ENCODE measurements at regions not wholly inside any gene's neighbourhood (a gene's known extent, or its start where the extent isn't known, plus 50 kb on each side); places are given as distances from the start of the nearest gene placed in this dataset.
A peak's percentile ranks its signal among the peaks of the same experiment; 100 is the strongest.

DNA sequence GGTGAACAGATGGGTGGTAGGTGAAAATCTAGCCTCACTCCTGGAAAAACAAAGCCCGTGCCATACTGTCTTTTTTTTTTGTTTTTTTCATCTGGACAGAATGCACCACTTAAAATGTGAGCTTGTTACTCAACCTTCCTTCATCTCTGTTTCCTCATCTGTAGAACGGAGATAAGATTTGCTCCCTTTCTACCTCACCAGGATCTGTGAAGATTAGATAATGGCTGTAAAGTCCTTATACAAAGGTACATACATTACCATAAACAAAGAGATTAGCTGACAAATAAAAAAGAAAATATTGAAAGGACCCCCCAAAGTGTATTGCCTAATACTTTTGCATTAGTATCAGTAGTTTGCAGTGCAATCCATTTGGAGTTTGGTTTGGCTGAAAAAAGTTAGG is 75.4 kb upstream of the ZEB2 start:
- DNase-seq: no peak

DNA sequence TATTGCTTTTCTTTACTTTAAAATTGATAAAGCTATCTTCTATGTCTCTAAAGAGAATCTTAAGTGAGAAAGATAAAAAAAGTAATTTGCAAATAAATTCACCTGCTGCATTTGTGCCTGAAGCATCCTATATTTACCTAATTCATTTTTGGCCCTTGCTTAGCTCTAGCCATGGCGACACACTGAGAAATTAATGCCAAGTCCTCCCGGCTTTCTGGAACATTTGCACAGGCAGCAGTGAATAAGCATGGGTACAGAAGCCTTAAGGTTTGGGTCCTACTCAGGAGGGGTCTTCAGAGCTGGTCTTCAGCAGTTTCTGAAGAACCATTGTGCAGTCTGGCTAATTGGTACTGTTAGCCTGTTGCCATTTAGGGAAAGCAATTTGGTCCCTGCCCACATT is 73.9 kb upstream of the ZEB2 start:
- no peak for DNase-seq

DNA sequence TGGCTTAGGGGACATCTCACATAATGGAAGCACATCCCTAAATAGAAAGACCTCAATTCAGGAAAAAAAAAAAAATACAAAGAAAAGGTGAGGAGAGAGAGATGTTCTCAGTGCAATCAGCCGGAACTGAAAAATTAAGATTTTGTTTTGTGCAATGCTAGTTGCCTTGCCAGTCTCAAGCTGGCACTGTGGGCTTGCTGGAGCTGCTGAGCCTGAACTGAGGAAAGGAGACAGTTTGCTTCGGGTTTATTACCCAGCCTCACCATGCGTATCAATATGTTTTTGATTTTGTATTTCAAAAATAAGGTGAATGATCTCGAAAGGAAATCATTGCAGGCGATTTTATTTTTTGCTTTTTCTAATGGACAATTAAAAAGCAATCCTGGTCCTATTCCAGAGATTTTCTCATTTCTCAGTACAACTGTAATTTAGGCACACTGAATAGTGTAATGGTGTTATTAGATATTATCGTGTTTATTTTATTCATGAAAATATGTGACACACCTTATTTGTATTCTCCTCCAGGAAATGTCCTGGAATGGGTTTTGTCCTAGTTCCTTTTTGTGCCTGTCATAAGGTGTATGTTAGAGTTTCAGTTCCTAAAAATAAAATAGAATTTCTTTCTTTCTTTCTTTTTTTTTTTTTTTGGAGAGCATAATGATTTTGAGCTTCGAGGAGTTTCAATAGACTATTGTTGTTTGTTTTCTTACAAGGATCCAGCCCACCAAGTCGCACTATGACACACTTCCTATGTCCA is 72.8 kb upstream of the ZEB2 start:
- no peak for DNase-seq

DNA sequence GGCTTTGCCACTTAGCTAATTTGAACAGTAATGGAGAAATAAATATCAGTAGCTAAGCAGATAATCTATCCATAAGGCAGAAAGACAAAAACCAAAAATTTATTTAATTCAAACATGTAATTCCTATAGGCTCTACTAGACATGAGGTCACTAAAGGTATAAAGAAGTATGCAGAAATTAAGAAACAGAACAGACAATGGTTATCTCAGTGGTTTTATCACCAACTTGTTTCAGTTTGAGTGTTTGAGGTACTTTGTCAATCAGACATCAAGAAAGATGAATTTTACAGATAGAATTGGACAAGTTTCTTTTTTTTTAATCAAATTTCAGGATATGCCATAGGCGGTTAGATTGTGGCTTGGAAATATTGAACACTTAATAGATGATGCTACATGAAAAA is 67.4 kb upstream of the ZEB2 start:
- no peak for DNase-seq

DNA sequence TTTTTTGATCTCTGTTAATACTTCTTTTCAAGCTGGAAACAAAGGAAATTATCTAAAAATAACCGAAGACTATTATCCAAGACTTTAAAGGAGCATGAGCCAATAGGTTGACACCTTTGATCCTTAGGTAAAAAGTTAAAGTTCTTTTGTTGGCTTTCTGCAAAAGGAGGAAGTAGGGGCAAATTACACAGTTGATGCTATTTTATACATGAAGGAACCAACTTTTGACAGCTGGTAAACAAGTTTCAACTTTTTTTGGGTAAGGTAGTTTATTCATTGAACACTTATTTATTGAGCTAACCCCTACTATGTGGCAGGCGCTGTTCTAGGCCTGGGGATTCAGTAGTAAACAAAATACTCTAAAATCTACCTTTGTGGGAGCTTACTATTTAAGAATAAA is 66.6 kb upstream of the ZEB2 start:
- no peak for DNase-seq

DNA sequence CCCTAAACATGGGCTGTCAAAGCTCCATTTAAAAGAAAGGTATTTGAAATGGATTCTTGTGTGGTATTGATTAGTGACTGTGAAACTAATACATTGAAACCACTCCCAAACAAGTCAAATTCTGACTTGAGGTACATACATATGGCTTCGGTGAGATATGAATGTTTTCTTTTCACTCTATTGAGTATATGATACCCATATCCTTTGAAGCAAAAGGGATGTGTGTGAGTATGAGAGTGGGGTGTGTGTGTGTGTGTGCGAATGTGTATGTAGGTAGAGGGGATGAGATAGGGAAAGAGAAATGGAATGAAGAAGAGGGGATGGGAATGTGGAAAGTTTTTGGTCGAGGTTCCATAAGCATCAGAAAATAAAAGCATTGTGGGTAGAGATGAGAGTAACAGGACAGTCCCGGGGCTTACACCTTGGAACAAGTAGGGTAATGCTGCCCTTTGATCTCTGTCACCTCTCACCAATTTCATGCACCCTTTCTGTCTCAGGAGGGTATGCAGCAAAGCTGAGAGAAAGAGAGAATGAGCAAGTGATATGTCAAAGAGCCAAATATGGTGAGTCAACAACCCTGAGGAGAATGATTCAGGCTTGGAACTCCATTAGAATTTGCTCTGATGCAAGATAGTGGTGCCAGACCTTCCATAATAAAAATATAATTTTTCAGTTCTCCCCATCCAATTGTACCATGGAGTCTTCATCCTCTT is 64.0 kb upstream of the ZEB2 start:
- DNase-seq: no peak

DNA sequence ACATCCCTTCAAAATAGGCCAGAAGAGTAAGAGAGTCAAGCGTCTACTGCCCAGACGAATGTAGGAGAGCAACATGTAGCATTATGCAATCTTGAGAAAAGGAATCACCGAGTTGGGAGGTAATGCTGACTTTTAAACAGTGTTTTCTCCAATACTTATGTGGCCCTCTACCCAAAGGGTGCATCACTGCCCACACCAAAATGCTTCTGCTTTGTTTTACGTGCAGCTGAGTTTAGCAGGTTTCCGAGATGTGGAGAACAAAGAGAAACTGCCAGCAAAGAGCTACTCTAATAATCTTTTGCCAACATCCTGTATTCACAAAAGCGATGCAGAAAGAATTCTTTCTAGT is 63.4 kb upstream of the ZEB2 start:
- no peak for DNase-seq

DNA sequence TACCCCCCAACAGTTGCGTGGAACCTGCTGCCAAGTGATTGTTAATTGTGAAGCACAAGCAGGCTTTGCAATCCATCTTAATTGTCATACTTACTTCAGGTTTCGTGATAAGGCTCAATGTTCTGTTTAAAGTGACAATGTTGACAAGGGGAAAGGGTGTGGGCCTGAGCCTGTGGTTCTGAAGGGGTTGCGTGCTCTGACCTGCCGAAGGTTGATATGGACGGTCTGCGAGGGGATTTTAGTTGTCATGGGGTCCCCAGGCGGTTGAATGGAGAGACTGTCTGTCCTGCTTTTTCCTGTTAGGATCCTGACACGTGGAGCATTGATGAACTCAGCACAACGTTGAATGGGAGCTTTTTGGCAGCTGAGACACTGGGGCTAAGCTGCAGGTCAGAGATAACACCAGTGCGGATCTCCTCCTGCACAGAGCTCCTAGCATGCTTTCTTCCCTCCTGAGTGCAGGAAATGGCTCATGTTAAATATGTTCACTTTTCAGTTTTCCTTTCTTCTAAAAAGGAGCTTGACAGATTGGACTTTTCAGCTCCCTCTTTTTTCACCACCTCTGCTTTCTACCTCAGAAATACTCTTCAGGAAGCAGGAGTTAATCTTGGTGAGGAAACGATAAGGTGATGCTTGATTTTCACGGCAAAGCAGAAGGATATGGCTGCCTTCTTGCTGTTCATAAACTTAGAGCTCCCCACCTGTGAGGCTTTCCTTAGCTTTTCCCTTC is 62.9 kb upstream of the ZEB2 start:
- no peak for DNase-seq

DNA sequence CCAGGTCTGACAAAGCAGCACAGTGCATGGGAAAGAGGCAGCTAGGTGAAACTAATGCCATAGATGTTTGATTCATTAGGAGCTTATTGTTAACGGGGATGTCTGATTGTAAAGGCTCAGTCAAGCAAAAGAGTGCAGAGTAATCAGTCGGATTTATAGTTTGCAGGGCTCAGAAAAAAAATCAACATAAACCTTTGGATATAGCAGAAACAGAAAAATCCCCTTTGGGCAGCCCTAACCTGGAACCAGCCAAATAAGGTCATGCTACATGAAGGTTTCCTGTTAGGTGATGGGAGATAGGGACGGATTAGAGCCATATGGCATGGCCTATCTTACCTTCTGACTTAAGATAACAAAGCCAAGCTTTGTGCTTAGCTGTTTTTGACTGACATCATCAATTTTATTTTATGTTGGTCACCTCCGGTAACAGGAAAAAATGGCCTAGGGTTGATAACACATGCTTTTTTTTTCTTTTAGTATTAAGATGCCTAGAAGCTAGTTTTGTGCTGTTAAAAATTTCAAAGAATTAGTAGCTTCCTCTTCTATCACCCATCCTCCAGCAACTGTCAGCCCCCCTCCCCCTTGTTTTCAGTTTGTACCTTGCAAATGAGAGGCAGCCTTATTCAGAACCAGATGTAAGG is 60.7 kb upstream of the ZEB2 start:
- DNase-seq: no peak

DNA sequence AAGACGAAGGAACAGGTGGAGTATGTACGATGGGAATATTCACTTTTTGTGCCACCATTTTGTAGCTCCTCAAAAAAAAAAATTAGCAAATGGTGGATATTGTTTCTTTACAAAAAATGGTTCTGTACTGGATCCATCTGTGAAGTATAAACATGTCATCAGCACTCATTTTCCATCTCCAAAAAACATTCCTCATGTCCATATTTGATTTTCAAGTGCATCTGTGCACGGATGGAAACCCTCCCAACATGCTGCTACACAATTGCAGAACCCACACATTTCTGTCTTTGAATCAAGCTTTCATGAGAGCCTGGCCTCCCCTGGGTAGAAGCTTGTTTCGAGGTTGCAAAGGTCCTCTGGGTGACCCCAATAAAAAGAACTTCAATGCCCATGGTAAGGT is 59.6 kb upstream of the ZEB2 start:
- no peak for DNase-seq

DNA sequence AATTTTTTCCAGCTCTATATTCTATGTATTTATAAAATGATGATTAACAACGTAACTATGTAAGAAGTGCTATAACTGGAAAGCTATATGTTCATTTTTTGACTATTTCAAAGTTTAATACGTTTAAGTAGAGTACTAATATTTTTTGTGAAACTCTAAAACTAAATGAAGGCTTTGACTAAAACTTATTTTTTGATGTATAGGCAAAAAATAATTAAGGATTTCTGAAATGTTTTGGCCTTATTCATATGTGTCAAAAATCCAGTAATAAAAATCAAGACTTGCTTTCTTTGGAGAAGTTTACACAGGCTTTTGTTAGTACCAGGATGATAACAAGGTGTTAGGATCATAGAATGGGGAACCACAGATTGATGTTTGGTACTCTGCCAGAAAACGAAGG is 58.2 kb upstream of the ZEB2 start:
- no peak for DNase-seq

DNA sequence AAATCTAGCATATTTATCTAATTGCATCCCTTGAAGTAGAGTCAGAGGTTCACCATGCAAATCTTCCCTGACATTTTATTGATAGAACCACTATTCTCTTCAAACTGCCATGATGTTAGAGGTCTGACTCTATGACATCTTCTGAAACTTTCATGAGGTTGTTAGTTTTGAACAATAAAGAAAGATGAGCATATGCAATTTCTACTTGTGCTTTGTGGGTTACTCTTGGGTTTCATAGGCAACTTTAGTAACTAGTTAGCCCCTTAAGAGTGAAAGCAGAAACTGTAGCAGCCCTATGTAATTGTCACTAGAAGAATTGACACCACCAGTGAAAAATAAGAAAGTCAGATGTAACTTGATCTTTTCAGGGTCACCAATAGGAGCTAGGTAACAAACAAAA is 53.1 kb upstream of the ZEB2 start:
- DNase-seq: no peak

DNA sequence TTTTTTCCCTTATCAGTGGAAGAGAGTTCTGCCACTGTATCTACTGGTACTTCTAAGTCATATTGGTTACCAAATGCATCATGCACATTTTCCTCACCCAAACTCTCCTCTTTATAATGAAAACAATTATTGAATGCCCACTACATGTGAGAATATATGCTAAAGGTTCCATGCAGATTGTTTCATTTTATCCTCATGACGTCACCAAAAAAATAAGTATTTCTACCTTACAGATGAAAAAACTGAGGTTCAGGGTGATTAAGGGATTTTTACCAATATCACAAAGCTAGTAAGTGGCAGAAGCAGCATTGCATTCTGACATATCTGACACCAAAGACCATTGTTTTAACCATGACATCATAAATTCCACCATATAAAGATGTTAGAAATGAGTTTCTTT is 51.9 kb upstream of the ZEB2 start:
- no peak for DNase-seq

DNA sequence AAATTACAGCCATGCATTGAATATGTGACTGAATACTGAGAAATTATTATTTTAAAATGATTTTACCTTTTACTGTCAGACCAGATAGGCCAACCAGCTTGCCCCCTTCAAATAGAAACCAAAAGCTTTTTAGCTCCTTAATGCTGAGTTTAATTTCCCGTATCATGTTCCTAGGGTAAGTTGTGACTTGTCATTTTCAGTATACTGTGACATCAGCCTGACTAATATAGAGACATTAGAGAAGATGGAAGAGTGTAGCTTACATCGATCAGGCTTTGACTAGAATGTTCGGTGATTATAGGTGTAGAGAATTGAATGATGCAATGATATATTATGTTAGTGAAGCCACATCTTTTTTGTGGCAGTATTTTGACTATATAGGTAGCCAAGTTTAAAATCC is 50.6 kb upstream of the ZEB2 start:
- DNase-seq: peak; percentile 19

All from CD4-positive, alpha-beta T cell treated with Interleukin-10 for 1 hour (primary cell).